IPS-15b (cell line): ENCODE measurements at regions not wholly inside any gene's neighbourhood (a gene's known extent, or its start where the extent isn't known, plus 50 kb on each side); places are given as distances from the start of the nearest gene placed in this dataset.

ENCODE experiments used
- H3K27me3 ChIP-seq: one replicate; pipeline ENCODE4 v1.6.1; 2013; ENCODE audit warnings: low read length; ENCODE audit not compliant: control insufficient read depth, insufficient read depth
- H3K36me3 ChIP-seq: one replicate; pipeline ENCODE4 v1.6.1; 2013; ENCODE audit warnings: low read length; ENCODE audit not compliant: control insufficient read depth, insufficient read depth
- H3K4me1 ChIP-seq: one replicate; pipeline ENCODE4 v1.6.1; 2013; ENCODE audit warnings: mild to moderate bottlenecking, low read length; ENCODE audit not compliant: control insufficient read depth, insufficient read depth
- H3K4me3 ChIP-seq: one replicate; pipeline ENCODE4 v1.5.1; 2013; ENCODE audit warnings: low read depth, low read length
- H3K9ac ChIP-seq: one replicate; pipeline ENCODE4 v1.6.1; 2013; ENCODE audit warnings: low read depth, mild to moderate bottlenecking, low read length
- H3K9me3 ChIP-seq: one replicate; pipeline ENCODE4 v1.6.1; 2013; ENCODE audit warnings: mild to moderate bottlenecking, low read length; ENCODE audit not compliant: control insufficient read depth, insufficient read depth

DNA sequence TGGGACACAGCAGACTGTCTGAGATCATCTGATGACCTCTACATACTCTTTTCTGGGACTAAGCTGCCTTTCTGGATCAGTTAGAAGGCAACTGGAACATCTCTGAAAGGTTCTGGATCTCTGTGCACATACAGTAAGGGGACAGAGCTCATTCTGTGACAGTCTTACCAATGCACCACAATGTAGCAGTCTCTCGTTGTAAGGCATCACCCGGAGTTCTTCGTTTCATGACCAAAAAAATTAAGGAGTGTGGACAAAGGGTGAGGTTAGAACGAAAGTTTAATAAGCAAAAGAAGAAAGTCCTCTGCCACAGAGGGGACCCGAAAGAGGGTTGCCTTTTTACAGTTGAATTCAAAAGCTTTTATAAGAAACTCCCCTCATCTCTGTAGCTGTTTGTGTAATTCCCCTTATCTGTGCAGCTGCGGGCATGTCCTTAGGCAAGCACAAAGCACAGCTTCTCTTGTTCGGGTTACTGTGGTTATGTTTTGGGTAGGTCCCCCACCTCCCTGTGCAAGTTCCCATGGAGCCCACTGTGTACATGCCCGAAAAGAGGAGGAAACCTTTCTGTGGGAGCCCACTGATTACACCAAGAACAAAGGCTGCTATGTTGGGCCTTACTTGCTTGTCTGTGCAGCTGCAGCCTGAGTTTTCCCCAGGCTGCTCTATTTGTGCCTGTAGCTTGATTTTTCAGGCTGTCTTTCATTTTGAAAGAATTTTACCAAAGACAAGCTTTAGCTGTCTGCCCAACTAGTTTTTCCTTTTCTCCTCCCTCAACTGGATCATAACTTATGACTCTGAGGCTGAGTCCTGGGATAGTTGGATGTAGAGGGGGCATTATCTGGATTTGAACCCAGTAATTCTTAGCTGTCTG, 53.1 kb upstream of the CACNA1E start:
- Histone ChIP-seq H3K4me3 (no peak overlapping the region), H3K9me3 (no peaks in the 10 kb centered on the region), H3K9ac (no peak overlapping the region), H3K4me1 (no peaks in the 10 kb centered on the region), H3K36me3 (no peaks in the 10 kb centered on the region), H3K27me3 (peaks cover 12% of the 10 kb centered on the region)
